ENCODE measurements at regions not wholly inside any gene's neighbourhood (a gene's known extent, or its start where the extent isn't known, plus 50 kb on each side); places are given as distances from the start of the nearest gene placed in this dataset.

GRCh38 chr2:129673847-129674711, 305.4 kb upstream of the RAB6C start:
- H3K4me3 Mint-ChIP-seq (ENCODE audit: unreplicated experiment) = peak overlapping the region; percentile 81
- peaks cover 3% of the 10 kb centered on the region for H3K9me3 Mint-ChIP-seq (ENCODE audit: unreplicated experiment)
- H3K4me1 Mint-ChIP-seq (ENCODE audit: low read depth, unreplicated experiment) = peaks cover 36% of the 10 kb centered on the region
- DNase-seq = peak; percentile 40
- H3K27ac Mint-ChIP-seq (ENCODE audit: unreplicated experiment) = peak overlapping the region; percentile 94
- no peak for TF ChIP-seq CTCF (IDR thresholded peaks at IDR 0.05; ENCODE audit: partially characterized antibody, unreplicated experiment)
- H3K36me3 Mint-ChIP-seq (ENCODE audit: unreplicated experiment) = no peaks in the 10 kb centered on the region
- peaks cover 4% of the 10 kb centered on the region for H3K27me3 Mint-ChIP-seq (ENCODE audit: unreplicated experiment)

DNA sequence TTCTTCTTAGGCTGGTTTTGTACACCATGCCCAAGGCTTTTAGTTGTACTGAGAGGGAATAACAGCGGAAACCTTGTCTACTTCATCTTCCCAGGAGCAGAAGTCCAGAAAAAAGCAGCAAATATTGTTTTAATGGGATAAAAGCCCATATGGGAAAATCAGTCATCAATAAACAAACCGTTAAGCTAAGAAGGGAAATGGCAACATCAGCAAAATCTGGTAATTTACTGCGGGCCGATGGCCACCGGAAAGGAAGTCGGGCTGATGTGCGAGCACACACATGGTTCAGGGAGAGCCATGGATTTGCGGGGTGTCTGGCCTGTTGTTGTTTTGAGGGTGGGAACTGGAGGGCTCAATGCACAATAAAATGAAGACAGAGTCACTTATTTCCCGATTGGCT, 300.7 kb upstream of the RAB6C start:
- no peak overlapping the region for H3K27ac Mint-ChIP-seq (ENCODE audit: unreplicated experiment)
- peaks cover 4% of the 10 kb centered on the region for H3K27me3 Mint-ChIP-seq (ENCODE audit: unreplicated experiment)
- no peaks in the 10 kb centered on the region for H3K36me3 Mint-ChIP-seq (ENCODE audit: unreplicated experiment)
- peaks cover 5% of the 10 kb centered on the region for H3K9me3 Mint-ChIP-seq (ENCODE audit: unreplicated experiment)
- no peak for TF ChIP-seq CTCF (IDR thresholded peaks at IDR 0.05; ENCODE audit: partially characterized antibody, unreplicated experiment)
- H3K4me1 Mint-ChIP-seq (ENCODE audit: low read depth, unreplicated experiment) = peaks cover 23% of the 10 kb centered on the region
- no peak for DNase-seq
- no peak overlapping the region for H3K4me3 Mint-ChIP-seq (ENCODE audit: unreplicated experiment)

- Mint-ChIP-seq H3K9me3 (ENCODE audit: unreplicated experiment) (peaks cover 2% of the 10 kb centered on the region), H3K36me3 (ENCODE audit: unreplicated experiment) (no peaks in the 10 kb centered on the region), H3K27me3 (ENCODE audit: unreplicated experiment) (no peaks in the 10 kb centered on the region), H3K4me3 (ENCODE audit: unreplicated experiment) (no peak overlapping the region), H3K27ac (ENCODE audit: unreplicated experiment) (no peak overlapping the region), H3K4me1 (ENCODE audit: low read depth, unreplicated experiment) (peaks cover 9% of the 10 kb centered on the region)
- DNase-seq = no peak
- no peak for TF ChIP-seq CTCF (IDR thresholded peaks at IDR 0.05; ENCODE audit: partially characterized antibody, unreplicated experiment)
These were observed 297.7 kb upstream of the RAB6C start for GRCh38 chr2:129681788-129682187.

- H3K27ac Mint-ChIP-seq (ENCODE audit: unreplicated experiment) = no peak overlapping the region
- H3K27me3 Mint-ChIP-seq (ENCODE audit: unreplicated experiment) = no peaks in the 10 kb centered on the region
- DNase-seq = no peak
- no peaks in the 10 kb centered on the region for H3K4me1 Mint-ChIP-seq (ENCODE audit: low read depth, unreplicated experiment)
- H3K4me3 Mint-ChIP-seq (ENCODE audit: unreplicated experiment) = no peak overlapping the region
- no peak for TF ChIP-seq CTCF (IDR thresholded peaks at IDR 0.05; ENCODE audit: partially characterized antibody, unreplicated experiment)
- H3K36me3 Mint-ChIP-seq (ENCODE audit: unreplicated experiment) = peaks cover 24% of the 10 kb centered on the region
- no peaks in the 10 kb centered on the region for H3K9me3 Mint-ChIP-seq (ENCODE audit: unreplicated experiment)
These were observed 289.6 kb upstream of the RAB6C start for GRCh38 chr2:129689653-129690448.

DNA sequence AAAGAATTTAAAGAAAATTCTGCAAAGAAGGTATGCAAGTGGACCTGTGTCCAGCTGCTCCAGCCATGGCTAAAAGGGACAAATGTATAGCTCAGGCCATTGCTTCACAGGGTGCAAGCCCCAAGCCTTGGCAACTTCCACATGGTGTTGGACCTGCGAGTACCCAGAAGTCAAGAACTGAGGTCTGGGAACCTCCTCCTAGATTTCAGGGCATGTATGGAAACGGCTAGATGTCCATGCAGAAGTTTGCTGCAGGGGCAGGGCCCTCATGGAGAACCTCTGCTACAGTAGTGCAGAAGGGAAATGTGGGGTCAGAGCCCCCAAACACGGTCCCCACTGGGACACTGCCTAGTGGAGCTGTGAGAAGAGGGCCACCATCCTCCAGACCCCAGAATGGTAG, 284.0 kb upstream of the RAB6C start:
- peaks cover 19% of the 10 kb centered on the region for H3K36me3 Mint-ChIP-seq (ENCODE audit: unreplicated experiment)
- TF ChIP-seq CTCF (IDR thresholded peaks at IDR 0.05; ENCODE audit: partially characterized antibody, unreplicated experiment) = no peak
- no peak for DNase-seq
- no peak overlapping the region for H3K27ac Mint-ChIP-seq (ENCODE audit: unreplicated experiment)
- H3K9me3 Mint-ChIP-seq (ENCODE audit: unreplicated experiment) = no peaks in the 10 kb centered on the region
- H3K4me1 Mint-ChIP-seq (ENCODE audit: low read depth, unreplicated experiment) = no peaks in the 10 kb centered on the region
- no peaks in the 10 kb centered on the region for H3K27me3 Mint-ChIP-seq (ENCODE audit: unreplicated experiment)
- no peak overlapping the region for H3K4me3 Mint-ChIP-seq (ENCODE audit: unreplicated experiment)

Measured in glutamatergic neuron (in vitro differentiated cells).